Body of pancreas (tissue), 4 donors: ENCODE measurements at regions not wholly inside any gene's neighbourhood (a gene's known extent, or its start where the extent isn't known, plus 50 kb on each side); places are given as distances from the start of the nearest gene placed in this dataset.
A peak's percentile ranks its signal among the peaks of the same experiment; 100 is the strongest.

ENCODE experiments used
- ATAC-seq: fragments of 150-250 bp; one replicate; pipeline ENCODE4 v1.9.1; 2016
- DNase-seq, 4 donors: peaks; one replicate each; pipeline ENCODE4 v3.0.0-alpha.2; 2019
- H3K27ac ChIP-seq, 4 donors: fragments of 200-600 bp; sonication (generic); 1 replicate in 3 of 4; 2 replicates in 1 of 4; pipeline versions ENCODE4 v1.5.1 to v1.6.1; 2016 to 2019; ENCODE audit warnings: mild to moderate bottlenecking in 1 of 4, mixed read lengths in 1 of 4, moderate library complexity in 1 of 4
- H3K27me3 ChIP-seq, 2 donors: fragments of 200-600 bp; sonication (generic); one replicate each; pipeline ENCODE4 v1.6.0; 2016; ENCODE audit warnings: mild to moderate bottlenecking in 1 of 2
- H3K36me3 ChIP-seq, 2 donors: fragments of 200-600 bp; sonication (generic); replicated peaks in 1 of 2; 2 replicates each; pipeline ENCODE4 v1.5.1; 2016; ENCODE audit warnings: low read depth in 2 of 2; ENCODE audit not compliant: insufficient read depth in 1 of 2
- H3K4me1 ChIP-seq: fragments of 200-600 bp; sonication (generic); one replicate; pipeline ENCODE4 v1.6.0; 2016
- H3K4me3 ChIP-seq, 2 donors: fragments of 200-600 bp; sonication (generic); 1 replicate in 1 of 2; 2 replicates in 1 of 2; pipeline ENCODE4 v1.5.1; 2016 to 2019
- H3K9me3 ChIP-seq, 3 donors: fragments of 200-600 bp; sonication (generic); 1 replicate in 2 of 3; 2 replicates in 1 of 3; pipeline ENCODE4 v1.5.1; 2016
- POLR2A ChIP-seq, 3 donors: fragments of 450-650 bp; IDR thresholded peaks; one replicate each; pipeline ENCODE4 v1.6.1; 2016; ENCODE audit warnings: antibody characterized with exemption in 3 of 3, mild to moderate bottlenecking in 2 of 3
- WGBS, 2 donors: methylation state at CpG; one replicate each; pipeline ENCODE4 v1.1.5; 2017; 5-methylcytosine and 5-hydroxymethylcytosine counted together
- intact Hi-C: fragments of 100-400 bp; cut with DNase I; formaldehyde crosslinking; loops from one replicate; pipeline ENCODE4 v1.15.1; 2023
- TF ChIP-seq, protein P1 (sequence below), 7 experiments: fragments of 450-650 bp in 4 of 7; fragments of 200-600 bp in 3 of 7; sonication (generic) in 3 of 7; IDR thresholded peaks; one replicate each; pipeline ENCODE4 v1.5.1; 2016 to 2019; ENCODE audit warnings: antibody characterized with exemption in 7 of 7

DNA sequence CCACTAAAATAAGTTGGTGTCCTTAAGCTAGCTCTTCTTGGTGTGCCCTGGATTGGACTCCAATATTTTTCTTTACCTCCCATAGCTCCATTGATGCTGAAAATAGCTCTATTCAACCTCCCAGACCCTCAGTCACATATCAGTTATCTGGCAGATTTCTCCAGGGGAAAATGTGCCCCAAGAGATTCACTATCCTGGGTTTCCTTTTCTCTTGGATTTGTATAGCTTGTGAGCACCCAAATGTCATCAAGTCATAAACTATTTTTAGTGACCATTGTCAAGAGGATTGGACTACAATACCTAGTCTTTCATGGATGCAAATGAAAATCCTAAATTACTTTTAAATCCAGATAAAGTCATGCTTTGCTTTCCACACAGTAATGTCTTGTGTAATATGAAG, 339.6 kb upstream of the FOXG1 start:
- no peak for ATAC-seq
- Histone ChIP-seq H3K36me3 (no peaks in the 10 kb centered on the region), H3K4me3 (no peak overlapping the region), H3K27ac (no peak overlapping the region), H3K27me3 (no peaks in the 10 kb centered on the region), H3K4me1 (no peaks in the 10 kb centered on the region), H3K9me3 (no peaks in the 10 kb centered on the region)
- intact Hi-C loops = no loop called here
- TF ChIP-seq POLR2A (IDR thresholded peaks at IDR 0.05) = no peak
- TF ChIP-seq, protein P1, sequence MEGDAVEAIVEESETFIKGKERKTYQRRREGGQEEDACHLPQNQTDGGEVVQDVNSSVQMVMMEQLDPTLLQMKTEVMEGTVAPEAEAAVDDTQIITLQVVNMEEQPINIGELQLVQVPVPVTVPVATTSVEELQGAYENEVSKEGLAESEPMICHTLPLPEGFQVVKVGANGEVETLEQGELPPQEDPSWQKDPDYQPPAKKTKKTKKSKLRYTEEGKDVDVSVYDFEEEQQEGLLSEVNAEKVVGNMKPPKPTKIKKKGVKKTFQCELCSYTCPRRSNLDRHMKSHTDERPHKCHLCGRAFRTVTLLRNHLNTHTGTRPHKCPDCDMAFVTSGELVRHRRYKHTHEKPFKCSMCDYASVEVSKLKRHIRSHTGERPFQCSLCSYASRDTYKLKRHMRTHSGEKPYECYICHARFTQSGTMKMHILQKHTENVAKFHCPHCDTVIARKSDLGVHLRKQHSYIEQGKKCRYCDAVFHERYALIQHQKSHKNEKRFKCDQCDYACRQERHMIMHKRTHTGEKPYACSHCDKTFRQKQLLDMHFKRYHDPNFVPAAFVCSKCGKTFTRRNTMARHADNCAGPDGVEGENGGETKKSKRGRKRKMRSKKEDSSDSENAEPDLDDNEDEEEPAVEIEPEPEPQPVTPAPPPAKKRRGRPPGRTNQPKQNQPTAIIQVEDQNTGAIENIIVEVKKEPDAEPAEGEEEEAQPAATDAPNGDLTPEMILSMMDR (IDR thresholded peaks at IDR 0.05) = no peak
- DNase-seq = no peak

DNA sequence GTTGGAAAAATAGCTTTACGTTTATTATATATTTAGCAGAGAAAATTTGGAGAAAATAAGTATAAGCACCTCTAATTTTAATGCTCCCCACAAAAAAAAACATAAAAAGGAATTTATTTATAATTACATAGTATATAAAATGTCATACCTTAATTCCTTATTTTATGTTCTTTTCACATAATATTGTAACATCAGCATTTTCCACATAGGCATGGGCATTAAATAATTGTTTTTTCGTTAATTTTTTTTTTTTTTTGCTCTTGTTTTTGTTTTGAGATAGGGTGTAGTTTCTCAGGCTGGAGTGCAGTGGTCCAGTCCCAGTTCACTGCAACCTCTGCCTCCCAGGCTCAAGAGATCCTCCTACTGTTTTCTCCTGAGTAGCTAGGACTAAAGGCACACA, 329.8 kb upstream of the FOXG1 start:
- no peaks in the 10 kb centered on the region for H3K27me3 ChIP-seq
- H3K36me3 ChIP-seq = no peaks in the 10 kb centered on the region
- DNase-seq (no peak), ATAC-seq (no peak)
- WGBS, 2 donors = 34 to 39% methylated on average over 2 of the region's 2 CpGs
- H3K27ac ChIP-seq = no peak overlapping the region
- no peak overlapping the region for H3K4me3 ChIP-seq
- no peak for TF ChIP-seq POLR2A (IDR thresholded peaks at IDR 0.05)
- TF ChIP-seq, protein P1 (IDR thresholded peaks at IDR 0.05) = no peak
- no peaks in the 10 kb centered on the region for H3K9me3 ChIP-seq
- intact Hi-C loops = no loop called here
- H3K4me1 ChIP-seq = no peaks in the 10 kb centered on the region

DNA sequence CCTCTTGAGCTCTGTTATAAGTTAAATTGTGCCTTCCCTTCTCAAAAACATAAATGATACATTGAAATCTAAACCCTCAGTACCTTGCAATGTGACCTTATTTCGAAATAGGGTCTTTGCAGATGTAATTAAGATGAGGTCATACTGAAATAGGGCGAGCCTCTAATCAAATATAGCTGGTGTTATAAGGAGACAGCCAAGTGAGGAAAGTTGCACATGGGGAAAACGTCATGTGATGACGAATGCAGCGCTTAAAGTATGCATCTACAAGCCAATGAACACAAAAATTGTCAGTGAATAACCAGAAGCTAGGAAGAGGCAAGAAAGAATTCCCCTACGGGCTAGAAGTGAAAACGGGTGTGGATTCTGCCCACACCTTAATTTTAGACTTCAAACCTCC, 305.2 kb upstream of the FOXG1 start:
- H3K36me3 ChIP-seq = no peaks in the 10 kb centered on the region
- H3K27ac ChIP-seq = no peak overlapping the region
- H3K4me3 ChIP-seq = no peak overlapping the region
- whole genome bisulfite sequencing, 2 donors = 42 to 49% methylated on average over 7 of the region's 7 CpGs
- intact Hi-C loops = no loop called here
- no peaks in the 10 kb centered on the region for H3K27me3 ChIP-seq
- DNase-seq (no peak), ATAC-seq (no peak)
- no peaks in the 10 kb centered on the region for H3K4me1 ChIP-seq
- H3K9me3 ChIP-seq = no peaks in the 10 kb centered on the region
- TF ChIP-seq, protein P1 (IDR thresholded peaks at IDR 0.05) = no peak
- no peak for TF ChIP-seq POLR2A (IDR thresholded peaks at IDR 0.05)

GRCh38 chr14:28467611-28468010, 299.0 kb upstream of the FOXG1 start:
- no peaks in the 10 kb centered on the region for H3K4me1 ChIP-seq
- no peak overlapping the region for H3K27ac ChIP-seq
- 60 to 69% methylated on average over 4 of the region's 4 CpGs for WGBS, 2 donors
- no peaks in the 10 kb centered on the region for H3K27me3 ChIP-seq
- DNase-seq = no peak
- ATAC-seq = peak; percentile 30
- no peaks in the 10 kb centered on the region for H3K36me3 ChIP-seq
- no peak overlapping the region for H3K4me3 ChIP-seq
- TF ChIP-seq, protein P1 (IDR thresholded peaks at IDR 0.05) = no peak
- no peak for TF ChIP-seq POLR2A (IDR thresholded peaks at IDR 0.05)
- H3K9me3 ChIP-seq = no peaks in the 10 kb centered on the region
- intact Hi-C loops = no loop called here

DNA sequence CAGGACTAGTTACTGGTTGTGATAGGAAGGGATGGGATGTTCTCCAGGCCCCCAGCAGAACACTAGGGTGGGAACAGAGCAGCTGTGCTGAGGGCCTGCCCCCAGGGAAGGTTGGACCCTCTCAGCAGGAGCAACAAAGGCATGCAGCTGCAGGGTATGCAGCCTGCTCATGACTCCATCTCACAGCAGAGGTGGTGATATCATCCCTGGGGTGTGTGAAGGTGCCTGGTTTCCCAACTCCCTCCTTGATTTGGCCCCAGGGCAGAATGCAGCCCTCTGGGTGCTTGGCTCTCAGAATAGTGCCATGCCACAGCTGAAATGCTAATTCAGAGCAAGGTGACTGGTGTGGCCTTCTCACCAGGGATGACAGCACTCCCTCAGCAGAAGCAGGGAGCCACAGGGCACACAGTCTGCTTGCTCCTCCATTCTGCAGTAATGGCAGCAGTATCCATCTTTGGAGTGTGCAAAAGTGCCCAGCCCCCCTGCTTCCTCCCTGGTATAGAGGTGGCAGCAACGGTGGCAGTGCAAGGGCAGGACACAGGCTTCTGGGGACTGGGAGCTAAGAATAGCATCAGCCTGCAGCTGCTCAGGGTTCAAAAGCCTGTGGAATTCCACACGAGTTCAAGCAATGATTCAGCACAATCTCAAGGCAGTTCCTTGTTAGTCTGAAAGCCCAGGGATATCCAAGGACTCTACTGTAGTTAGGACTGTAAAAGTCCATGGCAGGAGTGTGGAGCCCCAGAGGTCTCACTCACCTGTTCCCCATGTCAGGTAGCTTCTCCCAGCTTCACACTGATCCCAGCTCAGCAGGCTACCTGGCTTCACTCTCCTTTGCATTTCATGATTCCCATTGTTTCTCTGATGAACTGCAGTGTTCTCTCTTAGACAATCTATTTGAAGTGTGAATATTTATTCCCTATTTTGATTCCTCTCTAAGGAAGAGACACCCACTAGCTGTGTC, 298.1 kb upstream of the FOXG1 start:
- Histone ChIP-seq H3K9me3 (no peaks in the 10 kb centered on the region), H3K27me3 (no peaks in the 10 kb centered on the region), H3K4me3 (no peak overlapping the region), H3K36me3 (no peaks in the 10 kb centered on the region), H3K4me1 (no peaks in the 10 kb centered on the region), H3K27ac (no peak overlapping the region)
- TF ChIP-seq, protein P1 (IDR thresholded peaks at IDR 0.05) = no peak
- TF ChIP-seq POLR2A (IDR thresholded peaks at IDR 0.05) = no peak
- DNase-seq (no peak), ATAC-seq (no peak)
- 0 to 16% methylated on average over 1 to 2 of the region's 2 CpGs for WGBS, 2 donors
- intact Hi-C loops = no loop called here
